HT1080 (cell line): ENCODE measurements at regions not wholly inside any gene's neighbourhood (a gene's known extent, or its start where the extent isn't known, plus 50 kb on each side); places are given as distances from the start of the nearest gene placed in this dataset.

Experiments used
- DNase-seq: peaks from one replicate; pipeline ENCODE4 v3.0.0-alpha.2; 2015; ENCODE audit warnings: low read depth

DNA sequence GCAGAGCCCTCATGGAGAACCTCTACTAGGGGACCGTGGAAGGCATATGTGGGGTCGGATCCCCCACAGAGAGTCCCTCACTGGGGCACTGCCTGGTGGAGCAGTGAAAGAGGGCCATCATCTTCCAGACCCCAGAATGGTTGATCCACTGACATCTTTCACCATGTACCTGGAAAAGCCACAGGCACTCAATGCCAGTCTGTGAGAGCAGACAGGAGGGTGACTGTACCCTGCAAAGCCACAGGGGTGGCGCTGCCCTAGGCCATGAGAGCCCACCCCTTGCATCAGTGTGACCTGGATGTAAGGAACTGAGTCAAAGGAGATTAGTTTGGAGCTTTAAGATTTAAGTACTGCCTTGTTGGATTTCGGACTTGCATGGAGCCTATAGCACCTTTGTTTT lies 1276.7 kb upstream of the PRMT6 start:
- DNase-seq = no peak

GRCh38 chr1:105785021-105785420 lies 1271.5 kb upstream of the PRMT6 start:
- DNase-seq = peak; percentile 6

- peak; percentile 37 for DNase-seq
Observed at GRCh38 chr1:105793536-105794146, 1262.8 kb upstream of the PRMT6 start.

GRCh38 chr1:105795741-105796140 lies 1260.7 kb upstream of the PRMT6 start:
- DNase-seq = no peak

- DNase-seq = peak; percentile 9
Observed at GRCh38 chr1:105830571-105831146, 1225.8 kb upstream of the PRMT6 start.

GRCh38 chr1:105838071-105838470 lies 1218.4 kb upstream of the PRMT6 start:
- DNase-seq = no peak

GRCh38 chr1:105865546-105865945 lies 1190.9 kb upstream of the PRMT6 start:
- DNase-seq = peak; percentile 72

- DNase-seq = peak; percentile 58
Observed at GRCh38 chr1:105872817-105873216, 1183.7 kb upstream of the PRMT6 start.

DNA sequence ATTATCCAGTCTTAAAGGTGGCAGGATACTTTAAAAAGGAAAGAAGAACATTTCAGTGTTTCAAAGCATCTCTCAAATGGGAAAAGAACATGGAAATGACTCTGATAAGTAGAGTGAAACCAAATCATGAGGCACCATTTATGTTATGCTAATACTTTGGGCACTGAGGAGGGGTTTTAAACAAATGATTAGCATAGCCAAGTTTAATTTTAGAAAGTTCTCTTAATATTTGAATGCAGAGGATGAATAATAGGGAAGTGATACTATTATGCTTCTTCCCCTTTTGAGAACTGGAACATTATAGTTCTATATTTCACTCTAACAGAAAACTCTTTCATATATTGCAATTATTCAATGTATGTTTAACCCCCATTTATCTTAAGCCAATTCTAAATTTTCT lies 1181.9 kb upstream of the PRMT6 start:
- DNase-seq = no peak

GRCh38 chr1:105886309-105886708 lies 1170.2 kb upstream of the PRMT6 start:
- no peak for DNase-seq

GRCh38 chr1:105891308-105891707 lies 1165.2 kb upstream of the PRMT6 start:
- DNase-seq = no peak

GRCh38 chr1:105894006-105894405 lies 1162.5 kb upstream of the PRMT6 start:
- peak; percentile 27 for DNase-seq

GRCh38 chr1:105909811-105910210 lies 1146.7 kb upstream of the PRMT6 start:
- DNase-seq = no peak

DNA sequence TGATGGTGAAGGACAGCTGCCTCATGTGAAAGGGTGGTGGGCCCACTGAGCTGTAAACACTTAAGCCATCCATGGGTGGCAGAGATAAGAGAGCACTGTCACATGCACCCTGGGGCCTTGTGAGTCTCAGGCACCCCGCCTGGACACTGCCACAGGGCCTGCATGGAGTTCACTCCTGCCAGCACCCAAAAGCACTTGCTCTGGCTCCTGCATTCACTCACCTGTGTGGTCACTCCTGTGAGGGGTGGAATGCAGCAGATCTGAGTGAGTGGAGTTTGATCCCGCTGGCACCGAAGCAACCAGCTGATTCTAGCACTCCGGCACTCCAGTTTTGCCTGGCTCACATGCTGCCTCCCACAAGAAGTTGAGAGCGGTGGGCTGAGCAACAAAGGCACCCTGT lies 1142.1 kb upstream of the PRMT6 start:
- no peak for DNase-seq

DNA sequence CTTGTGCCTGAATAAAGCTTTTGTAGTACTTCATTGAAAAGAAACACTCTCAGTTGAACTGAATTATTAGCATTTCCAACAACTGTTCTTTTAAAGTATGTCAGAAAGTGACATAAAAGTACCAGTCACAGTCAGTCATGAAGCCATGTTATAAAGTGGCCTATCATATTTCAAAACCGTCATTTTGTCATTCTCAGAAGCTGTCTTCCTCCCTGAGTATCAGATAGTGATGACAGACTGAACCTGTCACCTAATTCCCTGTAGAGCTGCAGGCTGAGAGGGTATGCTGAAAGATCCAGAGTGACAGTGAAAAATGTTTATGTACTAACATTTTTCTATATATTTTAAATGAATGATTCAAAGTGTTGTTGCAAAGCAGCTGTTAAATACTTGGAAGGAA lies 1121.7 kb upstream of the PRMT6 start:
- DNase-seq = no peak

DNA sequence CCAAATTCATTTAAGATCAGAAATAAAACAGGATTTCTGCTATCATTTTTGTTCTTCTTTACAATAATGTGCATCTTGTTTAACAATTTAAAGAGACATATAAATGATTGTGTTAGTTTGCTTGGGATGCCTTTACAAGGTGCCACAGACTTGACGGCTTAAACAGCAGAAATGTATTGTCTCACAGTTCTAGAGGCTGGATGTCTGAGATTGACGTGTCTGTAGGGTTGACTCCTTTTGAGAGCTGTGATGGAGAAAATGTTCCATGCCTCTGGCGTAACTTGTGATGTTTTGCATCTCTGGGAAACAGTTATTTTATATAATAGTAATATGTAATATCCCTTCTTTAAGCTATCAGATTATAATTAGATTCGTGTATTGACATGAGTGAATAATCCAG lies 1091.6 kb upstream of the PRMT6 start:
- no peak for DNase-seq

- DNase-seq = no peak
Observed at GRCh38 chr1:105997516-105997915, 1059.0 kb upstream of the PRMT6 start.

GRCh38 chr1:106022312-106022902 lies 1034.1 kb upstream of the PRMT6 start:
- no peak for DNase-seq

DNA sequence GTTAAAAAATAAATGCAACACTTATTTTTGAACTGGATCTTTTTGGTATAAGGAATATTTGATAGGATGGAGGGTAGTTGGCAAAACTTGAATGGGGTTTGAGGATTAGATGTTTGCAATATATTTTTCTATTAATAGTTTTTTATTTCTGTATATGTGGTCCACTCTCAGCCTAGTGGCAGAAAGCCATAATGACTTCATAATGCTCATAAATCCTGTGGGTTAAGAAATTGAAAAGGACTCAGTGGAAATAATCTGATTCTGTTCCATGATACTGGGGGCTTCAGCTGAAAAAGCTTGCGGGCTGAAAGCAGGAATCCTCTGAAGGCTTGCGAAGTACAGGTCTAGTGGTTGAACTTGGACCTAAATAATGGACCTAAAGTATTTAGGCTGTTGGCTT lies 1028.6 kb upstream of the PRMT6 start:
- DNase-seq = no peak

DNA sequence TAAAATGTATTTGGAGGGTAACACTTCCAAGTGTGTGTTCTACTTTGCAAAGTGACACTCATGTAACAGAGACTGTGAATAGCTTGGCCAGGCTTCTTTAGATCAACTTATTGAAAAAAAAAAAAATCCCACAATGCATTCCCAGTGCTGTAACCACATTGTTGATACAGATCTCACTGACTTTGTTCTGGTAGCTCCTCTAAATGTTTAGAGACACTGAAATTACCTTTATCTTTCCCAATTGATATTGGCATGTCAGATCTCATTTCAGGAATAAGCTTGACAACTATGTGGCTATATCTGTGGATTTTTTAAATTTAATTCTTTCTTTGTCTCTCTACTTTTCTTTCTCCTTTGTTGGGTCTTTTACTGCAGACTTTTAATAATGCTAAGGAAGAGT lies 1018.9 kb upstream of the PRMT6 start:
- no peak for DNase-seq

DNA sequence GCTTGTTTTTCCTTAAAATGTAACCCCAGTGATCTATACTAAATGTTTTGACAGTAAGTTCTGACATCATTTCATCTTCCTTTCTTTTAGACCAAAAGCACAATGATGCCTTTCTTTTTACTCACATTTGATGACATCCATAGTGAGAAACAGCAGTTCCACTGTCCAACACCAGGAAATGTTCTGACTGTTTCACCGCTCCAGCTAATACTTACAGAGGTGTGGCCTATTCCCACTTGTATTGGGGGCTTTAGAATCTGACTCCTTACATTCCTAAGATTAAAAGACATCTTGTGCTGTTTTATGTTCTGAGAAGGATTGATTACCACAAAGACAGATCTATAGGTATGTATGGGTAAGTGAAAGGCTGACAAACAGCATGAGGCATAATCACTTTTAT lies 1018.2 kb upstream of the PRMT6 start:
- peak; percentile 1 for DNase-seq

DNA sequence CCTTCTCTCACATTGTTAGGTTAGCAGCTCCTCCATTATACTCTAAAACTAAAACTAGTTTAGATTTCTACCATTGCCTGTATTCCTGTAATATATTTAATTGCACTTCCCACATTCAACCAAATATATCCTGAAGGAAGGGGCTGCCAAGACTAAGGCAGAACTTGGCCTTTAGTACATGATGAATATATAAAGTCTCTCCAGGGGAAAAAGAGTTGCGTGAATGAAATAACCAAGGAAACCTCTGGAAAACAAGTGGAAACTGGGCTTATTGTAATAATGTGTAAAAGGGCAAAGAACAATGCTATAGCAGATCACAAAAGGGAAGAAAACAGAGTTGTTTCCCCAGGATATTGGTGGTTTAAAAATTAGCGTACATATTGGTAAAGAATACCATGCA lies 1012.5 kb upstream of the PRMT6 start:
- DNase-seq = no peak

GRCh38 chr1:106047210-106047609 lies 1009.3 kb upstream of the PRMT6 start:
- DNase-seq = no peak
